ENCODE measurements at regions not wholly inside any gene's neighbourhood (a gene's known extent, or its start where the extent isn't known, plus 50 kb on each side); places are given as distances from the start of the nearest gene placed in this dataset.

- H4K20me1 ChIP-seq (ENCODE audit: insufficient read depth, low read length) = no peaks in the 10 kb centered on the region
- H3K79me2 ChIP-seq (ENCODE audit: insufficient read depth, low read length) = no peaks in the 10 kb centered on the region
- TF ChIP-seq EZH2 (IDR thresholded peaks at IDR 0.05; ENCODE audit: borderline replicate concordance, low read length) (no peak), CTCF (IDR thresholded peaks at IDR 0.05; ENCODE audit: low read length) (no peak)
- H3K4me2 ChIP-seq (ENCODE audit: low read length) = no peak overlapping the region
- no peaks in the 10 kb centered on the region for H3K4me1 ChIP-seq (ENCODE audit: insufficient read depth, low read length, severe bottlenecking)
- no peaks in the 10 kb centered on the region for H3F3A ChIP-seq (ENCODE audit: insufficient read depth, low read length)
- no peaks in the 10 kb centered on the region for H3K9me3 ChIP-seq (ENCODE audit: low read length)
- H2AFZ ChIP-seq (ENCODE audit: low read length) = no peak overlapping the region
- no peak overlapping the region for H3K9ac ChIP-seq (ENCODE audit: low read length)
- no peaks in the 10 kb centered on the region for H3K9me2 ChIP-seq (ENCODE audit: low read depth, low read length)
- peaks cover 16% of the 10 kb centered on the region; the same call in 1 of the 2 replicates for H3K36me3 ChIP-seq (ENCODE audit: insufficient read depth, low read length)
- H3K27ac ChIP-seq (ENCODE audit: low read depth, low read length, poor library complexity, severe bottlenecking) = no peak overlapping the region
- no peaks in the 10 kb centered on the region for H3K27me3 ChIP-seq (ENCODE audit: insufficient read depth, low read length)
- H3K4me3 ChIP-seq (ENCODE audit: low read depth, low read length, poor library complexity, severe bottlenecking) = no peak overlapping the region
These were observed 198.9 kb upstream of the RGS6 start for GRCh38 chr14:71733210-71733883.

- TF ChIP-seq EZH2 (IDR thresholded peaks at IDR 0.05; ENCODE audit: borderline replicate concordance, low read length) (no peak), CTCF (IDR thresholded peaks at IDR 0.05; ENCODE audit: low read length) (no peak)
These were observed 198.2 kb upstream of the RGS6 start for GRCh38 chr14:71734076-71734475.

GRCh38 chr14:71734885-71735284, 197.3 kb upstream of the RGS6 start:
- H3F3A ChIP-seq (ENCODE audit: insufficient read depth, low read length) = no peaks in the 10 kb centered on the region
- no peak for TF ChIP-seq EZH2 (IDR thresholded peaks at IDR 0.05; ENCODE audit: borderline replicate concordance, low read length)
- TF ChIP-seq CTCF (IDR thresholded peaks at IDR 0.05; ENCODE audit: low read length) = no peak
- H3K36me3 ChIP-seq (ENCODE audit: insufficient read depth, low read length) = peaks cover 16% of the 10 kb centered on the region; the same call in 1 of the 2 replicates
- no peaks in the 10 kb centered on the region for H3K79me2 ChIP-seq (ENCODE audit: insufficient read depth, low read length)
- H3K27me3 ChIP-seq (ENCODE audit: insufficient read depth, low read length) = no peaks in the 10 kb centered on the region
- no peak overlapping the region for H3K4me3 ChIP-seq (ENCODE audit: low read depth, low read length, poor library complexity, severe bottlenecking)
- H2AFZ ChIP-seq (ENCODE audit: low read length) = no peak overlapping the region
- no peaks in the 10 kb centered on the region for H3K9me3 ChIP-seq (ENCODE audit: low read length)
- no peaks in the 10 kb centered on the region for H4K20me1 ChIP-seq (ENCODE audit: insufficient read depth, low read length)
- H3K4me2 ChIP-seq (ENCODE audit: low read length) = no peak overlapping the region
- no peak overlapping the region for H3K9ac ChIP-seq (ENCODE audit: low read length)
- no peaks in the 10 kb centered on the region for H3K4me1 ChIP-seq (ENCODE audit: insufficient read depth, low read length, severe bottlenecking)
- no peaks in the 10 kb centered on the region for H3K9me2 ChIP-seq (ENCODE audit: low read depth, low read length)
- no peak overlapping the region for H3K27ac ChIP-seq (ENCODE audit: low read depth, low read length, poor library complexity, severe bottlenecking)

More at GRCh38 chr14:71734076-71734475, 198.2 kb upstream of the RGS6 start:
- Histone ChIP-seq H3K4me2 (ENCODE audit: low read length) (no peak overlapping the region), H3K9ac (ENCODE audit: low read length) (no peak overlapping the region), H4K20me1 (ENCODE audit: insufficient read depth, low read length) (no peaks in the 10 kb centered on the region), H3K4me1 (ENCODE audit: insufficient read depth, low read length, severe bottlenecking) (no peaks in the 10 kb centered on the region), H3F3A (ENCODE audit: insufficient read depth, low read length) (no peaks in the 10 kb centered on the region), H3K79me2 (ENCODE audit: insufficient read depth, low read length) (no peaks in the 10 kb centered on the region), H3K9me3 (ENCODE audit: low read length) (no peaks in the 10 kb centered on the region), H3K9me2 (ENCODE audit: low read depth, low read length) (no peaks in the 10 kb centered on the region), H3K27me3 (ENCODE audit: insufficient read depth, low read length) (no peaks in the 10 kb centered on the region), H3K36me3 (ENCODE audit: insufficient read depth, low read length) (peaks cover 16% of the 10 kb centered on the region; the same call in 1 of the 2 replicates), H3K4me3 (ENCODE audit: low read depth, low read length, poor library complexity, severe bottlenecking) (no peak overlapping the region), H3K27ac (ENCODE audit: low read depth, low read length, poor library complexity, severe bottlenecking) (no peak overlapping the region), H2AFZ (ENCODE audit: low read length) (no peak overlapping the region)

Data from OCI-LY1 (cell line).